NOMO-1 treated with dmso at 0.1 percent for 144 hours (cell line): ENCODE measurements at regions not wholly inside any gene's neighbourhood (a gene's known extent, or its start where the extent isn't known, plus 50 kb on each side); places are given as distances from the start of the nearest gene placed in this dataset.
"Not testable (repeated sequence)": the region's sequence is repeated elsewhere in the genome, so short reads cannot be mapped to it uniquely, and the experiment has no call there.

Experiments used
- DNase-seq: peaks from one replicate; lab custom pipeline; 2025; ENCODE audit not compliant: unreplicated experiment; lab: John Stamatoyannopoulos, UW

- DNase-seq, result no peak
Measured at GRCh38 chr21:23951251-23951650, 1656.0 kb downstream of the MRPL39 start.

- no peak for DNase-seq
Measured at GRCh38 chr21:23950344-23950743, 1656.9 kb downstream of the MRPL39 start.

DNA sequence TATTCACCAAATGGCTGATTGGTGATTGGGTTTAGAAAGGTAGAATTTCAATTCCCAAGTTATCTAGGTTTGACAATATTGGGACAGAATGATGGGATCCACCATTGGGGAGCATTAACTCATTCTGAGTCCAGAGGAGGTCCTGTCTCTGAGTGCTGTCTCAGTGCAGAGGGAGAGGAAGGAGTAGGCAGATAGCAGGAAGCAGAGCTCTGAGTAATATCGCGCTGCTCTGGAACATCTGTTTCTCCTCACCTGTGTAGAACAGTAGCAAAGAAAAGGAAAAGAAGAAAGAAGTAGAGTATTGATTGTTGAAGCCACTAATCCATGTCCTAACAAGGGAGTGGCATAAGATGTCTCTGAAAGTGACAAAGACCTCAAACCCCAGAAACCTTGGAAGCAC, 1657.8 kb downstream of the MRPL39 start:
- no peak for DNase-seq

DNA sequence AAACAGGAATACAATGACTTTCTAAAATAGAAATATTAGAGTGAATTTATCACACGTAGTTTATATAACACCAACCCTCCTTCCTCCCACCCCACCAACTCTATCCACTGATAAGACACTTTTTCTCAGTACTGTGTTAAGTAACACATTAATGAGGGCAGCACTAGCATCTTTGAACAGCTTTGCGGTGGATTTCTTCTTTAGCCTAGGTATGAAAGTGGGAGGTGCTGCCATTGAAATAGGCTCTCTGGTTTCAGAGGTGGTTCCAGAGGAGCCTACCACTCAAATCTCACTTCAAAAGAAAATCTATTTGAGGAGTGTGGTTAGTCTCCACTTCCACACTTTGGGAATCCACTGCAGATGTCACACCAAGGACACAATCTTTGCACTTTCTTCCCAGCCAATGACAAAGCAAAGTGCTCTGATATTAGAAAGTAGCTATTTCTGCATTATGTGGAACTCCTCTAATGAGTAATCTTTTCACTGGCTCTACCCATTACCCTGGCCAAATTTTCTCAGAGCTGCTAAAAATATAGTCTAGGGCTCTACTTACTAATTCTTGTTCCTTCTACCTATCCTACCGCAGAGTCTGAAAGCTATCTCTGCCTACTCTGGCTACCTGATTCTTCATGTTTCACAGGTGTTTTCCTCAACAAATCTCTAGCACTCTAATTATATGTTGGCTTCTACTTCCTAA, 1667.8 kb downstream of the MRPL39 start:
- no peak for DNase-seq

DNA sequence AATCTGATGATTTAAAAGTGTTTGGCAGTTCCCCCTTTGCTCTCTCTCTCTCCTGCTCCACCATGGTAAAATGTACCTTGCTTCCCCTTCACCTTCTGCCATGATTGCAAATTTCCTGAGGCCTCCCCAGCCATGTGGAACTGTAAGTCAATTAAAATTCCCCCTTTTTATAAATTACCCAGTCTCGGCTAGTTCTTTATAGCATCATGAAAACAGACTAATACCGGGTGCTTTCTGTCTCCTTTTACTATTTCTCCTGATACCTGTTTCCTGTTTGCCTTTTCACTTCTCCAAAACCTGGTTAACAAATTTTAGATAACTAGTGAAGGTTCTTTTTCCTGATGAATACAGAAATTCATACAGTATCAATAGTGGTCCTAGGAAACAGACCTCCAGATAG, 1670.3 kb downstream of the MRPL39 start:
- no peak for DNase-seq

DNA sequence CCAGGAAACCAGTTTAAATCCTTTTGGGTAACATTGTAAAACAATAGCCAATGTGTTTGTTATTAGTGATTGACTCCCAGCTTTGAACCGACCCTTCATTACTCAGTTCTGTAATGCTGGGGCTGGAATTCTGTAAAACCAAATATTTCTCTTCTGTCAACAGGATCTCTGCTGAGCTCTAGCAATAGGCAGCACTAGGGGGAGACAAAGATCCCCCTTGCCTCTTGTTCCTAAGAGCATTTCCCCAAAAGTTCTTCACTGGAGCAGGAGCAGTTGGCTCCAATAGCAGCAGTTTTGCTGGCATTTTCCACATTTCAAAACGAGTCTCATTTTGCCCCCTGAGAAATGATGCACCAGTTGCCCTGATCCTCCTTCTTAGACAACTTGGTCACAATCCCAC, 1671.1 kb downstream of the MRPL39 start:
- no peak for DNase-seq

- DNase-seq, result no peak
Measured at GRCh38 chr21:23930565-23930964, 1676.7 kb downstream of the MRPL39 start.

DNA sequence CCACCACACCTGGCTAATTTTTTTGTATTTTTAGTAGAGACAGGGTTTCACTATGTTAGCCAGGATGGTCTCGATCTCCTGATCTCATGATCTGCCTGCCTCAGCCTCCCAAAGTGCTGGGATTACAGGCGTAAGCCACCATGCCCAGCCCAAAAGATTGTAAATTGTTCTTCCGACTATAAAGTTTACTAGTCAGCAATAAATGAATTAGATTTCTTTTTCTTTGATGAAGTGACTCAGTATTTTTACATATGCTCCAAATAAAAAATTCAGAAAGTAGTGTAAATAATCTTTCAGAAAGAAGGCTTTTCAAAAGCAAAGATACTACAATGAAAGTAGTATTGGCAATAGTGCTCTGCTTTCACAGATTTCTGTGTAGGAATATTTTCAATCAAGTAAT, 1680.9 kb downstream of the MRPL39 start:
- DNase-seq, result not testable (repeated sequence)

- DNase-seq, result no peak
Measured at GRCh38 chr21:23921670-23922418, 1685.4 kb downstream of the MRPL39 start.

DNA sequence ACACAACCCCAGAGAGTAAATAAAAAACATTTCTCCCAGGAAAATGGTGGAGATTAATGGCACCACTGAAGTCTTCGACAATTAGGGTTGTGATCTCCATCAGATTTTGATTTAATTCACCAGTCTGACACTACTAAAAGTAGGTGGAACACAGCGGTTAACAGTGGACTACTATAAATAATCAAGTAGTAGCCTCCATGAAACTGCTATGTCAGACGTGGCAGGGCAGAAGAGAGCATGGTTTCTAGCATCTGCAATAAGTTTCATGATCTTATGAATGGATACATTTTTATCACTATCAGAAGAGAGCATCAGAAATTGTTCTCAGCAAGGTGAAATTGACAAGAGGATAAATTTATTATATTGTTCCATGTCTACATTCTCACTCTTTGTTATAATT, 1706.6 kb downstream of the MRPL39 start:
- DNase-seq, result no peak

DNA sequence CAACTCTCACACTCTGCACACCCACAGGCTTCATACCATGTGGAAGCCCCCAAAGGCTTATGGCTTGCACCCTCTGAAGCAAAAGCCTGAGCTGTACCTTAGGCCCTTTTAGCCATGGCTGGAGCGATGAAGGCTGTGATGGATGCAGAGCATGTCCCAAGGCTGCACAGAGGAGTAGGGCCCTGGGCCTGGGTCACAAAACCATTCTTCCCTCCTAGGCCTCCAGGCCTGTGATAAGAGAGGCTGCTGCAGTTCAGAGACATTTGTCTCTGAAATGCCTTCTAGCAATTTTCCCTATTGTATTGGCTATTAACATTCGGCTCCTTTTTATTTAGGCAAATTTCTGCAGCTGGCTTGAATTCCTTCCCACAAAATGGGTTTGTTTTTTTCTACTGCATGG, 1707.7 kb downstream of the MRPL39 start:
- DNase-seq, result no peak

GRCh38 chr21:23890652-23891051, 1716.6 kb downstream of the MRPL39 start:
- no peak for DNase-seq

DNA sequence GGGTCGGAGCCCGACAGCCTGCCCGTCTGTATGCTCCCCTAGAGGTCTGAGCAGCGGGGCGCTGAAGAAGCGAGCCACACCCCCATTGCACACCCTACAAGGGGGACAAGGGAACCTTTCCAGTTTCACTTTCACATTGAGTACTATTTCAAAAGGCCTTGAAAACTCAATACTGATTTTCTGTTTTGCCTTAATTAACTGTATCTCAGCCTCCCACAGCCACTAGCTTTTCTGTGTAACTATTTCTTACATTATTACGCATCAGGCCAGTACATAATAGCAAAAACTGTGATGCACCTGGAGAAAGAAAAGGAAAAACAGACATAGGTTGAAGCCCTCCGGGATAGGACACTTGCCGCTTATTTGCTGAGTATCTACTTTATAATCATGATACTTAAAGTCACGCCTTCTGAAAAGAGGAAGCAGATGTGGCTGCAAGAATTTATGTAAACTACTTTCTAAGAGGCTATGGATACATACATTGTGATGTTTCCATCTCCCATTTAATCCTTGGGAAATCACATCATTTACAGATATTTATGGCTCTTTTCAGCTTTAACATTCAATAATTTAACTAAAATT, 1719.5 kb downstream of the MRPL39 start:
- peak; percentile 14 for DNase-seq

- no peak for DNase-seq
Measured at GRCh38 chr21:23886828-23887724, 1720.2 kb downstream of the MRPL39 start.

DNA sequence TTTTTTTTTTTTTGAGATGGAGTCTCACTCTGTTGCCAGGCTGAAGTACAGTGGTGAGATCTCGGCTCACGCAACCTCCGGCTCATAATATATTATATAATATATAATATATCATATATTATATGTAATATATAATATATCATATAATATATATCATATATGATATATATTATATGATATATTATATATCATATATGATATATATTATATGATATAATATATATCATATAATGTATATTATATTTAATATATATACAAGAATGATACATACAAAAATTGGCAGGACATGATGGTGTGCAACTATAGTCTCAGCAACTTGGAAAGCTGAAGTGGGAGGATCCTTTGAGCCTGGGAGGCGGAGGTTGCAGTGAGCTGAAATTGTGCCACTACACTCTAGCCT, 1725.5 kb downstream of the MRPL39 start:
- DNase-seq, result no peak

- DNase-seq, result no peak
Measured at GRCh38 chr21:23876925-23877558, 1730.2 kb downstream of the MRPL39 start.

- no peak for DNase-seq
Measured at GRCh38 chr21:23874271-23874670, 1733.0 kb downstream of the MRPL39 start.

DNA sequence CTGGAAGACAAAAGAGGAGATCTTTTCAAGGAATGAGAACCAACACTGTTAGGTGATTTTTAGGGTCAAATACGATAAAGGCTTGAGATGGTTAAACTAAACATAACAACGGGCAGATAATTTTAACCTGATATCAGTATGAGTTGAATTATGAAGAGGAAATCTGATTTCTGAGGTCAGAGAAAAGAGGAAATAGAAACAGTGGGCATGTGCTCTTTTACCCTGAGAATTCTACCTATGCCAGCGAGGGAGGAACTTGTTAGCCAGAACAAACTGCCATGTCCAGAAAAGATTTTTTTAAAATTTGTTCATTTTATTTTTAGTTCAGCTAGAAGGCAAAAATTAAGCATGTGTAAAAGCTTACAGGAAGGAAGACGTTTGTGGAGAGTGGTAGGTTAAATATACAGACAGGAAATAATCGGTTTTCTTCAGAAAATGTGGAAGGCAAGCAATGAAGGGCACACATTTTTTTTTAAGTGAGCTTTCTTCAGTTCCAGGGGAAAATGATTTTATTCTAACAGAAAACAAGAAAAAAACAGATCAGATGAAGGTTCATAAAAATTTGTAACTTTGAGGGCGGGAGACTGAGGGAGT, 1745.3 kb downstream of the MRPL39 start:
- peak; percentile 44 for DNase-seq

GRCh38 chr21:23858878-23859277, 1748.4 kb downstream of the MRPL39 start:
- DNase-seq, result no peak

DNA sequence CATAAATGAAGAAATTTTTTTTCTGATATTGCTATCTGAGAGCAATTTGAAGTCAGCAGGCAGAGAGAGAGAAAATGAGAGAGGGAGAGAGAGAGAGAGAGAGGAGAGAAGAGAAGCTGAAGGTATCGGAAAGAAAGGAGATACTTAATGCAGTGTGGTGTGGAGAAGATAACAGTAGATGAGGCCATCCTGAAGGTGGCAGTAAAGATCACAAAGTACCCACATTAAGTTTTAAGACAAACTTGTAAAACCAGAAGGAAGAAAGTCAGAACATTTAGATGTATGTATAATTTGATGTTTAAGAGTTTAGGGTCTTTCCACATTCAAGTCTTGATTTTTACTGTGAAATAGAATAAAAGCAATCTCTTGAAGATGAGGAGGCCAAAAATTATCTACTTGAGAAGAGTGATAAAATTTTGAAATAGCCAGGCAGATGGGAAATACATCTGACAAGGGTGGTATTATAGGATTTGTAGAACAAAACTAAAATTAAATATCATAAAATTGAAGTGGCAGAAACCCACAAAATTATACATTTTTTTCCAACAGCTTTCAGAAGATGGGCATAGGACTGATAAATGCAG, 1753.4 kb downstream of the MRPL39 start:
- DNase-seq, result peak; percentile 12
